GM19463 (cell line): ENCODE measurements at regions not wholly inside any gene's neighbourhood (a gene's known extent, or its start where the extent isn't known, plus 50 kb on each side); places are given as distances from the start of the nearest gene placed in this dataset.
"Not testable (repeated sequence)": the region's sequence is repeated elsewhere in the genome, so short reads cannot be mapped to it uniquely, and the experiment has no call there.

Experiments
- ATAC-seq: cut with Tn5 transposase; IDR thresholded peaks from one replicate; pipeline ENCODE4 v1.9.1; 2021; ENCODE audit warnings: mild to moderate bottlenecking, moderate library complexity; ENCODE audit not compliant: unreplicated experiment

DNA sequence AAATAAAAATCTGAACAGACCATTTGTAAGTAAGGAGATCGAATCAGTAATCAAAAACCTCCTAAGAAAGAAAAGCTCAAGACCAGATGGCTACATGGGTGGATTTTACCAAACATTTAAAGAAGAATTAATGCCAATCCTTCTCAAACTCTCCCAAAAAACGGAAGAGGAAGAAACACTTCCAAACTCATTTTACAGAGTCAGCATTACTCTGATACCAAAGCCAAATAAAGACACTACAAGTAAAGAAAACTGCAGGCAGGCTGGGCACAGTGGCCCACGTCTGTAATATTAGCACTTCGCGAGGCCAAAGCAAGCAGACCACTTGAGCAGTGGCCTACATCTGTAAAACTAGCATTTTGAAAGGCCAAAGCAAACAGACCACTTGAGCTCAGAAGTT, 159.8 kb downstream of the DPY19L2 start:
- ATAC-seq = no peak

DNA sequence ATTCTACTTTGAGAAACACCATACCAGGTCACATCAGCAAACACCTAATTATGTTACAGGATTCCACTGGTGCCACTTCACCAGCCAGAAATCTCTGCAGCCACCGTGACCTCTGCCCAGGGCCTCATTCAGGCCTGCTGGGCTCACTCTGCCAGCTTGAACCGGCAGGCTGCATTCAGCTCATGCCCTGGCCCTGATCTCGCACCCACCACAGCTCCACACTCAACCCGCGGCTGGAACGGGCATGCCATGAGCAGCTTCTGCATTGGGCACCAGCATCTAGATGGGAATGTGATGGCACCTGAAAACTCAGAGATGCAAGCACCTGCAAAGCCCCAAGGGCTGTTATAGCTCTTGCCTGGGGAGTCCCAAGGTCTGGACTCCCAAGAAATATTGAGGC, 168.7 kb downstream of the DPY19L2 start:
- ATAC-seq = no peak

DNA sequence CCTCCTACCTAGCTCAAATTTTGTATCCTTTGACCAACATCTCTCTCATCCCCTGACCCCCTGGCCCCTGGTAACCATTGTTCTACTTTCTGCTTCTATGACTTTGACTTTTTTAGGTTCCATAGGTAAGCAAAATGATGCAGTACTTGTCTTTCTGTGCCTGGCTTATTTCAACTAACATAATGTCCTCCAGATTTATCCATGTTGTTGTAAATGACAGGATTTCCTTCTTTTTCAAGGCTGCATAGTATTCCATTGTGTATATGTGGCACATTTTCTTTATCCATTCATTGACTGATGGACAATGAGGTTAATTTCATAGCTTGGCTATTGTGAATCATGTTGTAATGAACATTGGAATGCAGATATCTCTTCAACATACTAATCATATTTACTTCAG, 170.1 kb downstream of the DPY19L2 start:
- ATAC-seq = no peak

DNA sequence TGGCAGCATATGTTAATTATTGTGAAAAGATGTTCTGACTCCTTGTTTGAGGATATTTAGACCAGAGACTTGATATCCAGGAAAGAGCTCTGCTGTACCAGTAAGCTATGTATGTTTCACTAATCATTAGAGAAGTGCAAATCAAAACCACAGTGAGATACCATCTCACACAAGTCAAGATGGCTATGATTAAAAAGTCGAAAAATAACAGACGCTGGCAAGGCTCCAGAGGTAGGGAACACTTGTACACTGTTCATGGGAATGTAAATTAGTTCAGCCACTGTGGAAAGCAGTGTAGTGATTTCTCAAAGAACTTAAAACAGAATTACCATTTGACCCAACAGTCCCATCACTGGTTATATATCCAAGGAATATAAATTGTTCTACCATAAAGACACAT, 171.6 kb downstream of the DPY19L2 start:
- no peak for ATAC-seq

DNA sequence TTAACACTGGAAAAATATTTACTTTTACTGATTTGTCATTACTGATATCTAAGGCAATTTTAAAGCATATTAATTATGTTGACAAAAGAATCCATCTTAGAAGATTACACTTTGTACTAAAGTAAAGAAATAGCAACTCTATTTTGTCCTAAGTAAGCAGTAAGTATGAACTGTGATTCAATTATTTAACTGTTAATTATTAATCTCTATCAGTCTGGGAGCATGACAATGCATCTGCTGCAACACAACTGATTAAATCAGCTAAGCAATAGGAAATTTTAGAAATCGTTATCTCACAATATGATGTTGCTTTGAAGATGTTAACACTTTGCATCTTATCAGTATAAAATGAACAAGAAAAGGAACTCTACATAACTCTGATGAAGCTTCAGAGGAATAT, 172.3 kb downstream of the DPY19L2 start:
- no peak for ATAC-seq

DNA sequence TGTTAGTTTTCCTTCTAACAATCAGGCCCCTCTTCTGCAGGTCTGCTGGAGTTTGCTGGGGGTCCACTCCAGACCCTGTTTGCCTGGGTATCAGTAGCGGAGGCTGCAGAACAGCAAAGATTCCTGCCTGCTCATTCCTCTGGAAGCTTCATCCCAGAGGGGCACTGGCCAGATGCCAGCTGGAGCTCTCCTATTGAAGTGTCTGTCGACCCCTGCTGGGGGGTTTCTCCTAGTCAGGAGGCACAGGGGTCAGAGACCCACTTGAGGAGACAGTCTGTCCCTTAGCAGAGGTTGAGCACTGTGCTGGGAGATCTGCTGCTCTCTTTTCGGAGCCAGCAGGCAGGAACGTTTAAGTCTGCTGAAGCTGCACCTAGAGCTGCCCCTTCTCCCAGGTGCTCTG, 174.9 kb downstream of the DPY19L2 start:
- ATAC-seq = not testable (repeated sequence)

DNA sequence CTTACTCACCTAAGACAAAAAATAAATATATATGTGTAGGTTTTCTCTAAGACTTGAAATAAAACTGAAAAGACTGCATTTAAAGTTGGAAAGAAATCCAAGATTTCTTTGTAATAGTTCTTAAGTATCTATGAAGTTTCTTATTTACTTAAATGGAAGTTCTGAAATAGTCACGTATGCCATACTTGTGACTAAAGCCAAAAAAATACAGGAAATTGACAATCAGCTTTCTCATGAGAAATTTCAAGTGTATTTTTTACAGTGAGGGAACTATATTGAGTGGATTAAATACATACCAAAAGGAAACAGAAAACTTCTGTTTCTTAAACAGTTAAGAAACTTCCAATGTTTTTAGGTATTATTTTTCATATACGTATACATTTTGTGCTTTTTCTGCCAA, 188.1 kb downstream of the DPY19L2 start:
- ATAC-seq = no peak

DNA sequence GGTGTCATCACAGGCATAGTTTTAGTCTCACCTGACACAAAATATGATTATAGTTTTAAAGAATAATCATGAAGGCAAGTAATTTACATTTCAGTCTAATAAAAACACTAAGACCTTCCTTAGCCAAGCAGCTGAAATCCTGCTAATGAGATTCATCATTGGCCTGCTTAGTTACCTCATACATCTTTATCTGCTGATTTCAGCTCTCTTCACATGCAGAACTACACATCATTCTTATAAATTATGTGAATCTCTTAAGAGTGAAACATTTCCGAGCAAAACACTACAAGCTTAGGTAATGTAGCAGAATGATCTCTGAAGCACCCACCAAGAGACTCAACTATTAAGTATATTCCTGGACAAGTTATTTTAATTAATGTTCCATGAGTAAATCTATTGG, 198.1 kb downstream of the DPY19L2 start:
- no peak for ATAC-seq

DNA sequence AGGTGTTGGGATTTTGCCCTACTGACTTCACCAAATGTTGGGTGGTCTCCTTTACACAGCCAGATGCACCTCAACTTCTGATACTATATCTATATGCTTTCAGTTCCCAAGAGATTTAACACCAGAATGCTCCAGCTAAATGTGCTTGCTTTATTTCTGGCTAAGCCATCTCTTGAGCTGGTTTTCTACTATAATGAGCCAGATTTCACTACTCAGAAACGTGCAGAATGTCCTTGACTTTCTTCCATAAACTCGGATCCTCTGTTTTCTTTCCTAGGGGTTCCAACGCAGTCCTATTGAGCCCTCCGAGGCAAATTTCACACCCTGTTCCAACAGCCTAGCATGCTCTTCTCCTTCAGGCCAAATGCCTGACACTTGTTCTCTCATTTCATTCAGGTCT, 200.3 kb downstream of the DPY19L2 start:
- ATAC-seq = no peak

DNA sequence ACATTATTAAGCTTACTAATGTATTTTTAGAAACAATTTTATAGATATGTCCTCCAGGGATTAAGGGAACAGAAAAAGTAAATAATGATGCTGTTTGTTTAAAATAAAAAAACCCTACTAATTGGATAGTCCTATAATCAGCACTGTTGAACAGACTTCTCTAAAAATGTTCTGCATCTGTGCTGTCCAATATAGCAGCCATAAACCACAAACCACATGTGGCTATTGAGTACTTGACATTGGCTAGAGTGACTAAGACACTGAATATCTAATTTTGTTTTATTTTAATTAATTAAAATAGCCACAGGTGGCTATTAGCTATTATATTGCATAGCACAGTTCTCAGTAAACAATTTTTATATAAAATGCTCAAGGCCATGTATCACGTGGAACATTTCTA, 210.4 kb downstream of the DPY19L2 start:
- ATAC-seq = no peak

DNA sequence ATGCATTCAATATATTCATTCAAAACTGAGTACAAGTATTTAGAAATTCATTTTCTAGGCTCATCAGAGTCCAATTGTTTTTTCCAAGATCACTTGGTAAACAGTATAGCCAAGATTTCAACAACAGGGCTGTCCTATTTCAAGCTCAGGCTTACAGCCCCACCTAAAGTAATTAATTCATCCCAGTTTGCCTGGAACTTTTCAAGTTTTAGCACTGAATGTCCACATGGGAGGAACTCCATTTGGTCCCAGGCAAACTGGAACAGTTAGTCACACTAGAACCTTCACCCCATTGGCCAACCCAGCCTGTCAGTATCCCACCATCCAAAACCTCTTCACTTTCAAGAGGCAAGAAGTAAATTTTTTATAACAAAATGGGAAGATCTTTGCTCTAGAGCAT, 210.9 kb downstream of the DPY19L2 start:
- ATAC-seq = no peak

DNA sequence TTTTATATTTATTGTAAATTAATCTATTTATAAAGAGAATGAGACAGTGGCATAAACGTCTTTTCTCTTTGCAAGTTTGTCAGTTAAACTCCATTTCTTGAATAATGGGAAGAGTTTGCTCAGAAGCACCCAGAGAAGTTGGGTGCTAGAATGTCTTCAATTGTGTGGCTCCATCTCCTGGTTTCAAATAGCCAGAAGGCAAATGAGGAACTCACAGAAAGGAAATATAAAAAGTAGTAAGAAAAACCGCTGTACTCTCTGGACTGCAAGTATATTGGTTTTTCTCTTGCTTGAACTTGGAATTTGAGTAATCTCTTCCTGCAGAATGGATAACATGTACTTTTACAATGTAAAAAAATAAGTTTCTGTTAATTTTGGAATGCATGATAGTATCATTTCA, 217.5 kb downstream of the DPY19L2 start:
- no peak for ATAC-seq

DNA sequence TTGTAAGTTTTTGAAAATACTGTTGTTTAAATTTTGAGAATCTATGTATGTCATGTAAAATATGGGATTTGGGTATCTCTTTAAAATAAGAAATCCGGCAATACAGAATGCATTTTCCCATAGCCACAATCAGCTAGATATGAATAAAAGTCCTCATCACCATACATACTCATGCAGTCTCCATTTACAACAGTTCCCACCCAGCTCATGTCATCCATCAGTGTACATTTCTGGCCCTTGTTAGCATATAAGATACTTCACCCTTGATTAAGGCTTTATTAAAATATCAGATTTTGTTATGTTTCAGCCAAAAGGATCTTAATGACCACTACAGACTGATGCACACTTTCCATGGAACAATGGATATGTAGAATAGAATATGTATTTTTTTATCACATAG, 218.0 kb downstream of the DPY19L2 start:
- ATAC-seq = no peak

DNA sequence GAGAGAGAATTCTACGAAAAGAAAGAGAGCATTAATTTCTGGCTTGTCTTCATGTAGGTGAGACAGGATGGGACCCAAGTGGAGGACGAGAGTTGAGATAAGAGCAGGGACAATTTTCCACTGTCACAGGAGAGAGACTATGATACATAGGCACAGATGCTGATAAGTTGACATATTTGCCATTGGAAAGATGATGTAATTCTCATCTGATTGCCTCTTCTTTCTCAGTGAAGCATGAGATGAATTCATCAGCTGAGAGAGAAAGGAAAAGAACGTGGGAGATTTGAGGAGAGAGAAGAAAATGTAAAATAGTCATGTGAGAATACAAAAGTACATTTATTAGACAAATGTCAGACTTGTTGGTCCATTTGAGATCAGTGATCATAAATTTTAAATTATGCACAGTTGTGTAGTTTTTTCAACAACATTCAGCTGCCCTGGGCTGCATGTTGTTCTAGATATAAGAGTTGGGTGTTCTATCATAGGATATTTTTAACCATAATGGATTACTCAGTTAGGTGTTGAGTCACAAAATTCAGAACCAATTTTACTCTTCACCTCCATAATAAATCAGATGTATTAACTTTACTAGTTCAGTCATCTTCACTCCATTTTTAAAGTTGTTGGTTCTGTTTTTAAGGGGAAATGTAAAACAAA, 222.9 kb downstream of the DPY19L2 start:
- ATAC-seq = no peak

DNA sequence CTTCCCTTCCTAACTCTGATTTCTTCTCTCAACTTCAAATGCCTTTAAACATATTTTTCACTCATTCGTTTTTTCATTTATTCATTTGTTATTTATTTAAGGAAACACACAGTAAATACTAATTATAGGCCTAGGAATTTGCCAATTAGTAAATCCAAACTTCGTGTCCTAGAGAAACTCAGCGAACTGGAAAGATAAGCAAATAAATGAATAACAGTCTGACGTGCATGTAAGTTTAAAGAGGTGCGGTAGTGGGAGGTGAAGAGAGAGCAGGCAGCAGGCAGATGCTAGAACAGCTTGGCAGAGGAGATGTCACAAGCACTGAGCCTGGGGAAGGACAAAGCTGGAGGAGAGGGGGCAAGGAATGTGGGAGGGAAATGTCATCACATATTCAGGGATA, 228.2 kb downstream of the DPY19L2 start:
- ATAC-seq = no peak

DNA sequence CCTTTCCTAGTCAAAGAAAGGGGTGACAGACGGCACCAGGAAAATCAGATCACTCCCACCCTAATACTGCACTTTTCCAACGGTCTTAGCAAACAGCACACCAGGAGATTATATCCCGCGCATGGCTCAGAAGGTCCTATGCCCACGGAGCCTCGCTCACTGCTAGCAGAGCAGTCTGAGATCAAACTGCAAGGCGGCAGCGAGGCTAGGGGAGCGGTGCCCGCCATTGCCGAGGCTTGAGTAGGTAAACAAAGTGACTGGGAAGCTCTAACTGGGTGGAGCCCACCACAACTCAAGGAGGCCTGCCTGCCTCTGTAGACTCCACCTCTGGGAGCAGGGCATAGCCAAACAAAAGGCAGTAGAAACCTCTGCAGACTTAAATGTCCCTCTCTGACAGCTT, 233.9 kb downstream of the DPY19L2 start:
- not testable (repeated sequence) for ATAC-seq

DNA sequence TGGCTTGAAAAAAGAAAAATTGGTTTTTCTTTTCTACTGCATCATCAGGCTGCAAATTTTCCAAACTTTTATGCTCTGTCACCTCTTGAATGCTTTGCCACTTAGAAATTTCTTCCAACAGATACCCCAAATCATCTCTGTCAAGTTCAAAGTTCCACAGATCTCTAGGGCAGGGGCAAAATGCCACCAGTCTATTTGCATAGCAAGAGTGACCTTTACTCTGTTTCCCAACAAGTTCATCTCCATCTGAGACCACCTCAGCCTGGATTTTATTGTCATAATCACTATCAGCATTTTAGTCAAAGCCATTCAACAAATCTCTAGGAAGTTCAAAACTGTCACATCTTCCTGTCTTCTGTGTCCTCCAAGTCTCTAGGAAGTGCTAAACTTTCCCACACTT, 240.3 kb downstream of the DPY19L2 start:
- ATAC-seq = not testable (repeated sequence)

DNA sequence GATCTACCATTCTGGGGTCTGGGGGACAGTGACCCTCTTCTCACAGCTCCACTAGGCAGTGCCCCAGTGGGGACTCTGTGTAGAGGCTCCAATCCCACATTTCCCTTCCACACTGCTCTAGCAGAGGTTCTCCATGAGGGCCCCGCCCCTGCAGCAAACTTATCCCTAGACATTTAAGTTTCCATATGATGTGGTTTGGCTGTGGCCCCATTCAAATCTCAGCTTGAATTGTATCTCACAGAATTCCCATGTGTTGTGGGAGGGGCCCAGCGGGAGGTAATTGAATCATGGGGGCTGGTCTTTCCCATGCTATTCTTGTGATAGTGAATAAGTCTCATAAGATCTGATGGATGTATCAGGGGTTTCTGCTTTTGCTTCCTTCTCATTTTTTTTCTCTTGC, 241.3 kb downstream of the DPY19L2 start:
- not testable (repeated sequence) for ATAC-seq

DNA sequence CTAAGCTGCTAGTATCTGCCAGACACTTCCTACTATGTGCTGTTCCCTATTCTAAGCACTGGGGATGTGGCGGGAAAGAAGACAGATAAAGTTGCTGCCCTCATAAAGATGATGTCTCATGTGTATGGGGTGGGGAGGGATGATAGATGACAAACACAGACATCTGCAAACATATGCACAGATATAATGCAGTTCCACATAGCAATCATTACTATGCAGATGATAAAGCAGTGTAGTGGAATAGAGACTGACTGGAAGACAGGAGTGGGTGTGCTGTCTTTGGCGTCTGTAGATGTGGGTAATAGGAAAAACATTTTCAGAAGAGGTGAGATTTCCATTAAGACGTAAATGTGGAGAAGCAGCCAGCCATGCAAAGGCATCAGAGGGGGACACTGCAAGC, 243.6 kb downstream of the DPY19L2 start:
- no peak for ATAC-seq

DNA sequence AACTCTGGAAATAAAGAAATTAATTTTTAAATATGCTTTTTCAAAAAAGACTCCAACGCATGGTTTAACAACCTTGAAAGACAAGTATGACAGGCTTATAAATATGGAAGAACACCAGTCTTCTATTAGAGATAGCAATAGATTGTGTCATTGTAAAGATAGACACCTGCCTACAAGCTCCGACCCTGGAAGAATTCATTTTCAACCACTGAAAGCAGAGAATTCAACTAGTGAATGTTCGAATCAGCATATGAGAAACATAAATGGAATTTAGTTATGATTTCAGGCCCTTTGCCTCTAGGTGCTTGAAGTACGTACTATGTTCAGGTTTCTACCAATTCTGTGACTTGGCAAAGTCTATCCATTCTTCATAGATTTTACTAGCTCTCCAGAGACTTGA, 244.5 kb downstream of the DPY19L2 start:
- ATAC-seq = no peak

DNA sequence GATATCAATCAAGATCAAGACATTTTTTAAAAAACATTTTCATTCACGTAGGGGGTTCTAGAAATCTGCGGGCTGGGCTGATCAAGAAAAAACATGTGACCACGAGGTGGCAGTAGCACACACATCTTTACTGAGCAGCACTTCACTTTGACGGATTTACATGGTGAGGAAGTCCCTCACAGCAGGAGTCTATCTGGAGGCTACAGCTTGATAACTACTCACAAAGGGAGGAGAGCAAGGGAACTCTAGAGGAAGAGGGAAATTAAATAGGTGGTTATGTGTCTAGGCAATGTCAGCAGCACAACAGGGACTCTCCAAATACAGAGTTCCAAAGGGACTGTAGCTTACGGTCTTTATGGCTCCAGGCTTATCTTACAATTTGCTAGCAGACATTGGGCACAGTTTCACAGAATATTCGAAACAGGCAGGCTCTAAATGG, 248.1 kb downstream of the DPY19L2 start:
- peak; percentile 97 for ATAC-seq

DNA sequence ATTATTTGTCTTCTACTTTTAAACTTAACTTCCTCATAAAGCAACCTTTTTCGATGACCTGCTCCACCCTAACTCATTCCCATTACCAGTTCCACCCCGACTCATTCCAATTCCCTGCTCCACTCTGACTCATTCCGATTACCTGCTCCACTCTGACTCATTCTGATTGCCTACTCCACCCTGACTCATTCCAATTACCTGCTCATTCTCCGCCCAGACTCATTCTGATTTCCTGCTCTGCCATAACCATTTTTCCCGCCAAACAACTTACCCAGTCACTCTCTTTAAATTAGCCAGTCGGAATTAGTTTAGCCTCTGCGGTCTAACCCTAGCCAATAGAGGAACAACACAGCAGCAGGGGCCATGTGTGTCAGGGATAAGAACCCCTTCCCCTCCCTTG, 249.1 kb downstream of the DPY19L2 start:
- ATAC-seq = no peak

DNA sequence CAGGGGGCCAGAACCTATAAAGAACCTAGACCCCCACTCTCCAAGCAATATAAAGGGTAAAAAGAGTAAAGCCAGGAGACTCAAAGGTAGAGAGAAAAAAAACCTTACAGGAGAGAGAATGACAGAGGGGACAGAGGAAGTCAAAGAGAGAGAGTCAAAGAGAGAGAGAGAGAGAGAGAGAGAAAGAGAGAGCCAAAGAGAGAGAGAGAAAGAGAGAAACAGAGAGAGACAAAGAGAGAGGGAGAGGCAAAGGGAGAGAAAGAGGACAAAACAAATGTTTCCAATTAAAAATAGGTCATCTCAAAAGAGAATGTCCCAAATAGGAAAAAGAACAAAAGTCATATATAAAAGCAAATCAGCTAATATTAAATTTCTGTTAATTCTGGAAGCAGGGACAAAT, 251.5 kb downstream of the DPY19L2 start:
- ATAC-seq = no peak
